Tibial nerve (tissue), 4 donors: ENCODE measurements at regions not wholly inside any gene's neighbourhood (a gene's known extent, or its start where the extent isn't known, plus 50 kb on each side); places are given as distances from the start of the nearest gene placed in this dataset.

Source experiments
- DNase-seq, 2 donors: peaks; one replicate each; pipeline ENCODE4 v3.0.0-alpha.2; 2019; ENCODE audit warnings: low spot score in 2 of 2
- H3K27ac ChIP-seq, 4 donors: fragments of 200-600 bp; sonication (generic) in 3 of 4; one replicate each; pipeline ENCODE4 v1.5.1; 2017 to 2019; ENCODE audit warnings: mild to moderate bottlenecking in 1 of 4
- H3K27me3 ChIP-seq, 2 donors: fragments of 200-600 bp; sonication (generic) in 1 of 2; one replicate each; pipeline versions ENCODE4 v1.5.1 to v1.6.0; 2017 to 2019
- H3K36me3 ChIP-seq, 3 donors: fragments of 200-600 bp; sonication (generic); one replicate each; pipeline ENCODE4 v1.5.1; 2018 to 2019
- H3K4me1 ChIP-seq, 4 donors: fragments of 200-600 bp; sonication (generic) in 3 of 4; one replicate each; pipeline ENCODE4 v1.5.1; 2017 to 2019
- H3K4me3 ChIP-seq, 4 donors: fragments of 200-600 bp; sonication (generic) in 3 of 4; one replicate each; pipeline ENCODE4 v1.5.1; 2017 to 2019; ENCODE audit warnings: mild to moderate bottlenecking in 1 of 4, moderate library complexity in 1 of 4
- H3K9me3 ChIP-seq, 4 donors: fragments of 200-600 bp; sonication (generic) in 3 of 4; one replicate each; pipeline ENCODE4 v1.5.1; 2017 to 2019
- CTCF ChIP-seq, 5 experiments: fragments of 200-600 bp in 3 of 5; fragments of 450-650 bp in 2 of 5; sonication (generic) in 3 of 5; IDR thresholded peaks; one replicate each; pipeline ENCODE4 v1.5.1; 2016 to 2019; ENCODE audit warnings: antibody characterized with exemption in 5 of 5, mild to moderate bottlenecking in 3 of 5, moderate library complexity in 2 of 5
- EP300 ChIP-seq, 2 donors: sonication (generic); formaldehyde crosslinking; IDR thresholded peaks; one replicate each; pipeline ENCODE4 v1.6.1; 2017; ENCODE audit warnings: antibody characterized with exemption in 2 of 2, mild to moderate bottlenecking in 1 of 2
- POLR2A ChIP-seq, 2 donors: fragments of 450-650 bp; IDR thresholded peaks; one replicate each; pipeline ENCODE4 v1.6.1; 2017; ENCODE audit warnings: antibody characterized with exemption in 2 of 2, mild to moderate bottlenecking in 2 of 2, moderate library complexity in 2 of 2
- WGBS, 2 donors: methylation state at CpG; one replicate each; pipeline ENCODE4 v1.1.5; 2018; 5-methylcytosine and 5-hydroxymethylcytosine counted together

GRCh38 chr2:212712991-212713390 lies 174.4 kb upstream of the ERBB4 start:
- WGBS, 2 donors, result 47 to 59% methylated on average over 1 of the region's 1 CpG
- Histone ChIP-seq H3K36me3 (no peaks in the 10 kb centered on the region), H3K9me3 (no peaks in the 10 kb centered on the region), H3K4me1 (peaks cover 0 to 9% (median 0%) of the 10 kb centered on the region in 4 donors), H3K27ac (peak overlapping the region in 1 of 4 donors; percentile 57), H3K4me3 (no peak overlapping the region), H3K27me3 (no peaks in the 10 kb centered on the region)
- no peak for DNase-seq
- TF ChIP-seq CTCF (IDR thresholded peaks at IDR 0.05), result no peak
- no peak for TF ChIP-seq EP300 (IDR thresholded peaks at IDR 0.05)
- TF ChIP-seq POLR2A (IDR thresholded peaks at IDR 0.05), result no peak

DNA sequence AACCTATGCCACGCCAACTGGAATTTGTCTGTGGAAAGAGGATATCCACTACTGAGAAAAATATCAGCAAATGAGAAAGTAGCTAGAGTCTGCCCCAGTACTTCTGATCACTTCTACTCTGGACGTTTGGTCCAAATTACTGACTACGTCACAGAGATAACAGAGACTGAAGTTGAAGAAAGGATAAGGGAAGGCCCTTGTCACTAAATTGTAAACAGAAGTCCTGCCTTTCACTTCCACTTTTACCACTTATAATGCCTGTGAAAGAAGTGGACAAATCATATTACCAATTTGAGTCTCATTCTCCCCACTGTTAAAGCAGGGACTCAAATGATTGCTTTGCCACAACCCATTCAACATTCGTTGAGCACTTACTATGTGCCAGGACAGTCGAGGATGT lies 173.9 kb upstream of the ERBB4 start:
- H3K9me3 ChIP-seq, result no peaks in the 10 kb centered on the region
- H3K4me3 ChIP-seq, result no peak overlapping the region
- no peaks in the 10 kb centered on the region for H3K36me3 ChIP-seq
- peak overlapping the region in 2 of 4 donors; percentile 57 to 60 for H3K27ac ChIP-seq
- WGBS, 2 donors, result 59 to 64% methylated on average over 5 of the region's 5 CpGs
- TF ChIP-seq CTCF (IDR thresholded peaks at IDR 0.05), result no peak
- no peak for TF ChIP-seq POLR2A (IDR thresholded peaks at IDR 0.05)
- TF ChIP-seq EP300 (IDR thresholded peaks at IDR 0.05), result no peak
- H3K4me1 ChIP-seq, result peaks cover 0 to 9% (median 0%) of the 10 kb centered on the region in 4 donors
- no peaks in the 10 kb centered on the region for H3K27me3 ChIP-seq
- no peak for DNase-seq

GRCh38 chr2:212711856-212712255 lies 173.3 kb upstream of the ERBB4 start:
- H3K27ac ChIP-seq, result peak overlapping the region in 2 of 4 donors; percentile 57 to 60
- no peaks in the 10 kb centered on the region for H3K27me3 ChIP-seq
- no peaks in the 10 kb centered on the region for H3K36me3 ChIP-seq
- H3K4me3 ChIP-seq, result no peak overlapping the region
- DNase-seq, result no peak
- WGBS, 2 donors, result 40 to 43% methylated on average over 3 of the region's 3 CpGs
- peaks cover 0 to 9% (median 0%) of the 10 kb centered on the region in 4 donors for H3K4me1 ChIP-seq
- no peaks in the 10 kb centered on the region for H3K9me3 ChIP-seq
- TF ChIP-seq POLR2A (IDR thresholded peaks at IDR 0.05) (no peak), EP300 (IDR thresholded peaks at IDR 0.05) (no peak), CTCF (IDR thresholded peaks at IDR 0.05) (no peak)

- Histone ChIP-seq H3K27ac (no peak overlapping the region), H3K36me3 (no peaks in the 10 kb centered on the region), H3K9me3 (no peaks in the 10 kb centered on the region), H3K27me3 (no peaks in the 10 kb centered on the region), H3K4me1 (peaks cover 0 to 9% (median 0%) of the 10 kb centered on the region in 4 donors), H3K4me3 (no peak overlapping the region)
- 70 to 78% methylated on average over 3 of the region's 3 CpGs for WGBS, 2 donors
- TF ChIP-seq CTCF (IDR thresholded peaks at IDR 0.05), result no peak
- TF ChIP-seq EP300 (IDR thresholded peaks at IDR 0.05), result no peak
- no peak for TF ChIP-seq POLR2A (IDR thresholded peaks at IDR 0.05)
- no peak for DNase-seq
These were observed 170.7 kb upstream of the ERBB4 start for GRCh38 chr2:212709280-212709679.

DNA sequence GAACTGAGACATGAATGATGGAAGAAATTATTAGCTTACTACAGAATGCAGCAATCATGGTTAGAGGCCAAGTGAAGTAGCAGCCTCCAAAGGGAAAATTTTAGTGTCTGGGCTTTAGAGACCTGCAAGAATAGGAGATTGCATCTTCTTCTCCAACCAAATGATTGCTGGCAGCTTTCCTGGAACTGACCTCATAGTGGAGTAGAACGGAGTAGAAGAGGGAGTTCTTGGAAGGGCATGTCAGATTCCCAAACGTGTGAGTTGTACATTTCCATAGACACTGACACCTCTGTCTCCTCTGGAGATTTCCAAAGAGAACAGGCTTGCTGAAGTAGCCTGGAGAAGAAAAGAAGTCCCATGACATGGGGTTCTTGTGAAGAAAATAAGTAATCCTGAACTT lies 169.8 kb upstream of the ERBB4 start:
- Histone ChIP-seq H3K9me3 (no peaks in the 10 kb centered on the region), H3K4me3 (no peak overlapping the region), H3K4me1 (peaks cover 0 to 9% (median 0%) of the 10 kb centered on the region in 4 donors), H3K36me3 (no peaks in the 10 kb centered on the region), H3K27ac (no peak overlapping the region), H3K27me3 (no peaks in the 10 kb centered on the region)
- WGBS, 2 donors, result 23 to 46% methylated on average over 2 of the region's 2 CpGs
- DNase-seq, result peak in 1 of 2 donors; percentile 29
- TF ChIP-seq CTCF (IDR thresholded peaks at IDR 0.05) (no peak), POLR2A (IDR thresholded peaks at IDR 0.05) (no peak), EP300 (IDR thresholded peaks at IDR 0.05) (no peak)
